22Rv1 (cell line): ENCODE measurements at regions not wholly inside any gene's neighbourhood (a gene's known extent, or its start where the extent isn't known, plus 50 kb on each side); places are given as distances from the start of the nearest gene placed in this dataset.

Experiments used
- CTCF ChIP-seq: fragments of 450-650 bp; IDR thresholded peaks from 2 replicates; pipeline ENCODE4 v1.5.1; 2017; ENCODE audit warnings: mild to moderate bottlenecking
- ZFX ChIP-seq: fragments of 450-650 bp; IDR thresholded peaks from 2 replicates; pipeline ENCODE4 v1.6.1; 2017; ENCODE audit warnings: antibody characterized with exemption, borderline replicate concordance

DNA sequence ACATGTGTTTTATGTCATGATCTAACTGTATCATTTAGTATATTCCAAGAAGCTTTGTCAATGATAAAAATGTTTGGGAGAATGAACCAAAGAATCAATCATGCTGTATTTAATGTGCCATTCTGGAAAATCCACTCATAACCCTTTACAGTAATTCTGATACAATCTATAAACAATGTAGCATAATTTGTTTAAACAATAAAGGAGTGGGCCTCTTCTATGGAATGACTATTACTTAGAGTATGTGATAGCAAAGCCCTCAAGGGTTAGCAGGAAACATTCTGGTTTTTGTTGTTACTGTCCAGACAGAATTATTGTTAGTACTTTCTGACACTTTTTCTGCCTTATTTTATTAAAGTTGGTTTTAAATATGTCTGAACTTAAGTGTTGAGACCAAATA lies 1073.1 kb downstream of the SLITRK5 start:
- no peak for TF ChIP-seq CTCF
- no peak for TF ChIP-seq ZFX
